Activated naive CD8-positive, alpha-beta T cell (primary cell): ENCODE measurements at regions not wholly inside any gene's neighbourhood (a gene's known extent, or its start where the extent isn't known, plus 50 kb on each side); places are given as distances from the start of the nearest gene placed in this dataset.

ENCODE experiments used
- H3K27ac Mint-ChIP-seq: one replicate; pipeline ENCODE4 v1.8.0; 2021; ENCODE audit warnings: mixed read lengths
- H3K27me3 Mint-ChIP-seq: one replicate; pipeline ENCODE4 v1.8.0; 2021; ENCODE audit warnings: mixed read lengths
- H3K36me3 Mint-ChIP-seq: one replicate; pipeline ENCODE4 v1.8.0; 2021; ENCODE audit warnings: mixed read lengths
- H3K4me1 Mint-ChIP-seq: one replicate; pipeline ENCODE4 v1.8.0; 2021; ENCODE audit warnings: low read depth, mixed read lengths
- H3K4me3 Mint-ChIP-seq: one replicate; pipeline ENCODE4 v1.8.0; 2021; ENCODE audit warnings: mild to moderate bottlenecking, mixed read lengths
- H3K9me3 Mint-ChIP-seq: one replicate; pipeline ENCODE4 v1.8.0; 2021; ENCODE audit warnings: low read depth, mixed read lengths

GRCh38 chr13:73903561-73903960 lies 230.6 kb downstream of the KLF12 start:
- Mint-ChIP-seq H3K4me1 (peaks cover 30% of the 10 kb centered on the region), H3K27me3 (no peaks in the 10 kb centered on the region), H3K36me3 (peaks cover 21% of the 10 kb centered on the region), H3K27ac (no peak overlapping the region), H3K4me3 (no peak overlapping the region), H3K9me3 (no peaks in the 10 kb centered on the region)

- Mint-ChIP-seq H3K27me3 (no peaks in the 10 kb centered on the region), H3K4me1 (peaks cover 35% of the 10 kb centered on the region), H3K36me3 (peaks cover 21% of the 10 kb centered on the region), H3K27ac (no peak overlapping the region), H3K9me3 (no peaks in the 10 kb centered on the region), H3K4me3 (no peak overlapping the region)
These were observed 231.4 kb downstream of the KLF12 start for GRCh38 chr13:73902847-73903246.

GRCh38 chr13:73902296-73902695 lies 231.9 kb downstream of the KLF12 start:
- Mint-ChIP-seq H3K36me3 (peaks cover 23% of the 10 kb centered on the region), H3K27ac (peak overlapping the region; percentile 2), H3K4me3 (no peak overlapping the region), H3K27me3 (no peaks in the 10 kb centered on the region), H3K9me3 (no peaks in the 10 kb centered on the region), H3K4me1 (peaks cover 39% of the 10 kb centered on the region)

GRCh38 chr13:73901324-73902068 lies 232.7 kb downstream of the KLF12 start:
- Mint-ChIP-seq H3K9me3 (no peaks in the 10 kb centered on the region), H3K27ac (peak overlapping the region; percentile 2), H3K36me3 (peaks cover 23% of the 10 kb centered on the region), H3K27me3 (no peaks in the 10 kb centered on the region), H3K4me1 (peaks cover 46% of the 10 kb centered on the region), H3K4me3 (no peak overlapping the region)

- H3K27me3 Mint-ChIP-seq: no peaks in the 10 kb centered on the region
- no peak overlapping the region for H3K27ac Mint-ChIP-seq
- H3K4me1 Mint-ChIP-seq: peaks cover 52% of the 10 kb centered on the region
- no peak overlapping the region for H3K4me3 Mint-ChIP-seq
- peaks cover 23% of the 10 kb centered on the region for H3K36me3 Mint-ChIP-seq
- H3K9me3 Mint-ChIP-seq: no peaks in the 10 kb centered on the region
These were observed 233.6 kb downstream of the KLF12 start for GRCh38 chr13:73900591-73900990.

- peaks cover 24% of the 10 kb centered on the region for H3K36me3 Mint-ChIP-seq
- peaks cover 61% of the 10 kb centered on the region for H3K4me1 Mint-ChIP-seq
- H3K27ac Mint-ChIP-seq: no peak overlapping the region
- no peaks in the 10 kb centered on the region for H3K9me3 Mint-ChIP-seq
- H3K27me3 Mint-ChIP-seq: no peaks in the 10 kb centered on the region
- H3K4me3 Mint-ChIP-seq: no peak overlapping the region
These were observed 235.3 kb downstream of the KLF12 start for GRCh38 chr13:73898899-73899298.

GRCh38 chr13:73898276-73898675 lies 235.9 kb downstream of the KLF12 start:
- Mint-ChIP-seq H3K36me3 (peaks cover 28% of the 10 kb centered on the region), H3K27me3 (no peaks in the 10 kb centered on the region), H3K9me3 (no peaks in the 10 kb centered on the region), H3K4me3 (no peak overlapping the region), H3K4me1 (peaks cover 61% of the 10 kb centered on the region), H3K27ac (peak overlapping the region; percentile 35)

GRCh38 chr13:73894995-73895571 lies 239.1 kb downstream of the KLF12 start:
- H3K27ac Mint-ChIP-seq: peak overlapping the region; percentile 79
- no peak overlapping the region for H3K4me3 Mint-ChIP-seq
- H3K4me1 Mint-ChIP-seq: peaks cover 56% of the 10 kb centered on the region
- H3K36me3 Mint-ChIP-seq: peaks cover 17% of the 10 kb centered on the region
- no peaks in the 10 kb centered on the region for H3K9me3 Mint-ChIP-seq
- H3K27me3 Mint-ChIP-seq: no peaks in the 10 kb centered on the region

GRCh38 chr13:73893833-73894232 lies 240.4 kb downstream of the KLF12 start:
- no peaks in the 10 kb centered on the region for H3K27me3 Mint-ChIP-seq
- peaks cover 11% of the 10 kb centered on the region for H3K36me3 Mint-ChIP-seq
- peaks cover 51% of the 10 kb centered on the region for H3K4me1 Mint-ChIP-seq
- H3K4me3 Mint-ChIP-seq: no peak overlapping the region
- H3K9me3 Mint-ChIP-seq: no peaks in the 10 kb centered on the region
- no peak overlapping the region for H3K27ac Mint-ChIP-seq

GRCh38 chr13:73891805-73892204 lies 242.4 kb downstream of the KLF12 start:
- Mint-ChIP-seq H3K4me1 (peaks cover 37% of the 10 kb centered on the region), H3K27ac (no peak overlapping the region), H3K36me3 (peaks cover 10% of the 10 kb centered on the region), H3K9me3 (no peaks in the 10 kb centered on the region), H3K27me3 (no peaks in the 10 kb centered on the region), H3K4me3 (no peak overlapping the region)

GRCh38 chr13:73883162-73883561 lies 251.0 kb downstream of the KLF12 start:
- Mint-ChIP-seq H3K4me1 (peaks cover 38% of the 10 kb centered on the region), H3K4me3 (no peak overlapping the region)

GRCh38 chr13:73880365-73880764 lies 253.8 kb downstream of the KLF12 start:
- peaks cover 28% of the 10 kb centered on the region for H3K36me3 Mint-ChIP-seq
- H3K27ac Mint-ChIP-seq: peak overlapping the region; percentile 66
- H3K4me1 Mint-ChIP-seq: peaks cover 44% of the 10 kb centered on the region
- no peak overlapping the region for H3K4me3 Mint-ChIP-seq
- peaks cover 3% of the 10 kb centered on the region for H3K9me3 Mint-ChIP-seq
- H3K27me3 Mint-ChIP-seq: no peaks in the 10 kb centered on the region

More at GRCh38 chr13:73883162-73883561, 251.0 kb downstream of the KLF12 start:
- Mint-ChIP-seq H3K27ac (no peak overlapping the region), H3K27me3 (no peaks in the 10 kb centered on the region), H3K36me3 (peaks cover 37% of the 10 kb centered on the region), H3K9me3 (peaks cover 3% of the 10 kb centered on the region)

- Mint-ChIP-seq H3K27ac (peak overlapping the region; percentile 66), H3K4me3 (peak overlapping the region; percentile 7), H3K27me3 (no peaks in the 10 kb centered on the region), H3K36me3 (peaks cover 24% of the 10 kb centered on the region), H3K9me3 (peaks cover 3% of the 10 kb centered on the region), H3K4me1 (peaks cover 41% of the 10 kb centered on the region)
These were observed 254.7 kb downstream of the KLF12 start for GRCh38 chr13:73879346-73880015.

- Mint-ChIP-seq H3K36me3 (peaks cover 22% of the 10 kb centered on the region), H3K9me3 (peaks cover 3% of the 10 kb centered on the region), H3K4me3 (no peak overlapping the region)
These were observed 256.8 kb downstream of the KLF12 start for GRCh38 chr13:73877399-73877798.

GRCh38 chr13:73876323-73876722 lies 257.9 kb downstream of the KLF12 start:
- Mint-ChIP-seq H3K4me1 (peaks cover 46% of the 10 kb centered on the region), H3K4me3 (no peak overlapping the region), H3K27me3 (no peaks in the 10 kb centered on the region), H3K27ac (no peak overlapping the region), H3K9me3 (peaks cover 3% of the 10 kb centered on the region), H3K36me3 (peaks cover 22% of the 10 kb centered on the region)

More at GRCh38 chr13:73877399-73877798, 256.8 kb downstream of the KLF12 start:
- Mint-ChIP-seq H3K27me3 (no peaks in the 10 kb centered on the region), H3K4me1 (peaks cover 45% of the 10 kb centered on the region), H3K27ac (no peak overlapping the region)
